HCT116 (cell line): ENCODE measurements at regions not wholly inside any gene's neighbourhood (a gene's known extent, or its start where the extent isn't known, plus 50 kb on each side); places are given as distances from the start of the nearest gene placed in this dataset.

Experiments
- ATAC-seq: fragments of 200-7000 bp; cut with Tn5 transposase; 2 replicates; pipeline ENCODE4 v1.9.1; 2020; ENCODE audit warnings: mild to moderate bottlenecking, moderate library complexity
- BruUV-seq: library from RNA; stranded (reverse); fragments of 400-500 nt; replicated peaks from 2 replicates; lab custom pipeline; 2021; lab: Mats Ljungman, UMichigan
- CTCF ChIA-PET: fragments of 300-600 bp; sonication (Branson Sonifier 250); formaldehyde crosslinking; loops from one replicate; lab custom pipeline; 2021; ENCODE audit warnings: antibody characterized with exemption; lab: Charles Lee
- POLR2A ChIA-PET: fragments of 300-600, 350-600 bp; sonication (Branson Sonifier 250); formaldehyde crosslinking; loops from one replicate; lab custom pipeline; 2021; ENCODE audit warnings: antibody characterized with exemption; lab: Charles Lee
- RAD21 ChIA-PET, 2 experiments: fragments of 300-600 bp; sonication (Branson Sonifier 250); formaldehyde crosslinking; loops; one replicate each; lab custom pipeline; 2023; ENCODE audit warnings: low total read pairs in 2 of 2; ENCODE audit not compliant: uncharacterized antibody in 2 of 2, unreplicated experiment in 2 of 2, low non-redundant PET in 1 of 2; lab: Charles Lee
- DNase-seq: peaks from one replicate; pipeline ENCODE4 v3.0.0-alpha.2; 2010; ENCODE audit warnings: low read depth, low spot score
- H2AFZ ChIP-seq: fragments of 200-600 bp; shearing (Covaris generic), sonication (generic); 2 replicates; pipeline ENCODE4 v1.6.1; 2017; ENCODE audit warnings: low read depth, mixed run types, mixed read lengths, antibody characterized with exemption, low read length; ENCODE audit not compliant: poor library complexity, severe bottlenecking
- H3K27ac ChIP-seq: 2 replicates; pipeline ENCODE4 v1.5.1; 2012; ENCODE audit warnings: low read depth, low read length
- H3K27me3 ChIP-seq: fragments of 200-600 bp; sonication (generic); 2 replicates; pipeline ENCODE4 v1.6.1; 2016; ENCODE audit warnings: mixed run types, low read length, mixed read lengths; ENCODE audit not compliant: insufficient read depth
- H3K36me3 ChIP-seq, 2 experiments: fragments of 200-500 bp in 1 of 2; fragments of 200-600 bp in 1 of 2; sonication (Bioruptor generic) in 1 of 2; sonication (generic) in 1 of 2; 2 replicates each; pipeline versions ENCODE4 v1.5.1 to v1.6.1; 2014 to 2016; ENCODE audit warnings: low read length in 2 of 2, inconsistent platforms in 1 of 2, mixed read lengths in 1 of 2, mixed run types in 1 of 2; ENCODE audit not compliant: insufficient read depth in 2 of 2, control insufficient read depth in 1 of 2
- H3K4me1 ChIP-seq, 2 experiments: fragments of 200-600 bp in 1 of 2; sonication (generic) in 1 of 2; 2 replicates each; pipeline versions ENCODE4 v1.5.1 to v1.6.1; 2012 to 2017; ENCODE audit warnings: low read length in 2 of 2, inconsistent platforms in 1 of 2, mild to moderate bottlenecking in 1 of 2, mixed read lengths in 1 of 2, mixed run types in 1 of 2, moderate library complexity in 1 of 2; ENCODE audit not compliant: insufficient read depth in 2 of 2, control insufficient read depth in 1 of 2
- H3K4me2 ChIP-seq: fragments of 200-600 bp; sonication (generic); 2 replicates; pipeline ENCODE4 v1.6.1; 2017; ENCODE audit warnings: mixed run types, low read length, mixed read lengths
- H3K4me3 ChIP-seq, 2 experiments: fragments of 200-600 bp in 1 of 2; sonication (generic) in 1 of 2; replicated peaks in 1 of 2; 2 replicates each; pipeline ENCODE4 v1.5.1; 2011 to 2016; ENCODE audit warnings: low read length in 2 of 2, control low read depth in 1 of 2, low read depth in 1 of 2, mild to moderate bottlenecking in 1 of 2, mixed read lengths in 1 of 2, mixed run types in 1 of 2
- H3K79me2 ChIP-seq: fragments of 200-600 bp; sonication (generic); 2 replicates; pipeline ENCODE4 v1.6.1; 2017; ENCODE audit warnings: mild to moderate bottlenecking, mixed run types, low read length, moderate library complexity, mixed read lengths; ENCODE audit not compliant: insufficient read depth
- H3K9ac ChIP-seq: fragments of 200-600 bp; sonication (generic); 2 replicates; pipeline ENCODE4 v1.6.1; 2016; ENCODE audit warnings: low read length, mixed read lengths
- H3K9me2 ChIP-seq: fragments of 200-600 bp; sonication (generic), shearing (Covaris generic); 2 replicates; pipeline ENCODE4 v1.6.1; 2017; ENCODE audit warnings: mixed run types, mild to moderate bottlenecking, moderate library complexity; ENCODE audit not compliant: insufficient read depth
- H3K9me3 ChIP-seq, 2 experiments: fragments of 200-500 bp in 1 of 2; fragments of 200-600 bp in 1 of 2; sonication (Bioruptor generic) in 1 of 2; sonication (generic) in 1 of 2; 2 replicates each; pipeline ENCODE4 v1.6.1; 2014 to 2017; ENCODE audit warnings: low read length in 2 of 2, mixed read lengths in 2 of 2, inconsistent platforms in 1 of 2, low read depth in 1 of 2, mild to moderate bottlenecking in 1 of 2, mixed run types in 1 of 2, moderate library complexity in 1 of 2; ENCODE audit not compliant: control insufficient read depth in 1 of 2, insufficient read depth in 1 of 2
- H4K20me1 ChIP-seq: fragments of 200-600 bp; sonication (generic), shearing (Covaris generic); 2 replicates; pipeline ENCODE4 v1.6.1; 2017; ENCODE audit warnings: mixed run types, mild to moderate bottlenecking, moderate library complexity; ENCODE audit not compliant: insufficient read depth
- EZH2phosphoT487 ChIP-seq: fragments of 200-600 bp; IDR thresholded peaks from 2 replicates; pipeline ENCODE4 v1.6.1; 2018; ENCODE audit warnings: antibody characterized with exemption, borderline replicate concordance
- FOSL1 ChIP-seq: IDR thresholded peaks from 2 replicates; pipeline ENCODE4 v1.6.1; 2012; ENCODE audit warnings: low read depth
- JUND ChIP-seq: IDR thresholded peaks from 2 replicates; pipeline ENCODE4 v1.6.1; 2012
- MAX ChIP-seq: IDR thresholded peaks from 2 replicates; pipeline ENCODE4 v1.6.1; 2012
- POLR2A ChIP-seq: IDR thresholded peaks from 2 replicates; pipeline ENCODE4 v1.7.0; 2011; ENCODE audit warnings: borderline replicate concordance; ENCODE audit not compliant: insufficient read depth, insufficient read length; ENCODE audit errors: extremely low read depth
- POLR2AphosphoS5 ChIP-seq: IDR thresholded peaks from 2 replicates; pipeline ENCODE4 v1.6.1; 2011; ENCODE audit warnings: mild to moderate bottlenecking, low read depth, low read length, moderate library complexity
- RAD21 ChIP-seq: IDR thresholded peaks from 2 replicates; pipeline ENCODE4 v1.6.1; 2012; ENCODE audit warnings: low read depth, mild to moderate bottlenecking
- SIN3A ChIP-seq: IDR thresholded peaks from 2 replicates; pipeline ENCODE4 v1.6.1; 2012; ENCODE audit warnings: low read depth
- SRF ChIP-seq: IDR thresholded peaks from 2 replicates; pipeline ENCODE4 v1.6.1; 2012; ENCODE audit warnings: low read depth
- TCF7L2 ChIP-seq: IDR thresholded peaks from 2 replicates; pipeline ENCODE4 v1.7.0; 2011; ENCODE audit warnings: borderline replicate concordance, inconsistent platforms; ENCODE audit not compliant: insufficient read depth, insufficient read length; ENCODE audit errors: extremely low read depth
- YY1 ChIP-seq: IDR thresholded peaks from 2 replicates; pipeline ENCODE4 v1.6.1; 2011; ENCODE audit warnings: low read length, low read depth, moderate library complexity, mild to moderate bottlenecking; ENCODE audit not compliant: insufficient replicate concordance; ENCODE audit errors: extremely low read depth
- ZBTB33 ChIP-seq: IDR thresholded peaks from 2 replicates; pipeline ENCODE4 v1.6.1; 2011; ENCODE audit warnings: mild to moderate bottlenecking, low read length, moderate library complexity; ENCODE audit not compliant: insufficient replicate concordance; ENCODE audit errors: extremely low read depth
- ZFX ChIP-seq: fragments of 450-650 bp; IDR thresholded peaks from 2 replicates; pipeline ENCODE4 v1.6.1; 2017
- ZNF274 ChIP-seq: fragments of 200-500 bp; sonication (Bioruptor generic); IDR thresholded peaks from 2 replicates; pipeline ENCODE4 v1.6.1; 2014; ENCODE audit warnings: mild to moderate bottlenecking, low read depth, low read length, inconsistent platforms
- intact Hi-C: fragments of 100-400 bp; cut with micrococcal nuclease; formaldehyde crosslinking; loops from 2 replicates; pipeline ENCODE4 v1.10.0; 2022

DNA sequence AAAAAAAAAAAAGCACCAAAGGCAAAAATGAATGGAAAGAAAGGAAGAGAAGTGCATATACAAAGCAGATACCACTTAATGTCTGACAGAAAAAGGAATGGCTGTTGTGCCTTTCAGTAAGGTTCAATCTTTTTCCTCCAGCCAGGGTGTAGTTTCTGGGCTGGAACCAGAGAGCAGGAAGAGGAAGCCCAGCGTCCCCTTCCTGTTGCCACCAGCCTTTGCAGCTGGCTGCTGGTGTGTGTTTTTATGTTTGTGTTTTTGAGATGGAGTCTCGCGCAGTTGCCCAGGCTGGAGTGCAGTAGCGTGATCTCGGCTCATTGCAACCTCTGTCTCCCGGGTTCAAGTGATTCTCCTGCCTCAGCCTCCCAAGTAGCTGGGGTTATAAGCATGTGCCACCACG lies 64.6 kb upstream of the LTA4H start:
- TF ChIP-seq YY1 (no peak), JUND (no peak)
- TF ChIP-seq, all 23 proteins: peak for 0
- H3K79me2 ChIP-seq, result no peaks in the 10 kb centered on the region
- H3K9me3 ChIP-seq, result no peaks in the 10 kb centered on the region
- DNase-seq (no peak), ATAC-seq (no peak)
- H3K4me3 ChIP-seq, result no peak overlapping the region
- H3K9me2 ChIP-seq, result no peaks in the 10 kb centered on the region
- H3K27me3 ChIP-seq, result no peaks in the 10 kb centered on the region
- H4K20me1 ChIP-seq, result no peaks in the 10 kb centered on the region
- ChIA-PET CTCF (no interaction called here), RAD21 (no interaction called here), POLR2A (no interaction called here)
- intact Hi-C loops, result no loop called here
- no peak overlapping the region for H3K9ac ChIP-seq
- no peak overlapping the region for H3K4me2 ChIP-seq
- H2AFZ ChIP-seq, result no peak overlapping the region
- H3K27ac ChIP-seq, result no peak overlapping the region
- no peaks in the 10 kb centered on the region for H3K36me3 ChIP-seq
- H3K4me1 ChIP-seq, result no peaks in the 10 kb centered on the region
- BruUV-seq, result no TSS peak

DNA sequence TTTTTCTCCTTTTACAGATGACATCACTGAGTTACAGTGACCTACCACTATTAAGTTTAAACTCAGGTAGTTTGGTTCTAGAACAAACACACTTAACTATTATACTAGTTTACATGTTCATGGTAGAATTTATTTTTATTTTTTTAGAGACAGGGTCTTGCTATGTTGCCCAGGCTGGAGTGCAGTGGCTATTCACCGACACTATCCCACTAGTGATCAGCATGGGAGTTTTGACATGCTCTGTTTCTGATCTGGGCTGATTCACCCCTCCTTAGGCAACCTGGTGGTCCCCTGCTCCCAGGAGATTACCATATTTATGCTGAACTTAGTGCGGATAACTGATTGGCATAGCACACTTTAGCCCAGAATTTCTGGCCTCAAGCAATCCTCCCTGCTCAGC lies 66.4 kb upstream of the LTA4H start:
- no peak for ATAC-seq
- TF ChIP-seq POLR2AphosphoS5 (no peak), ZNF274 (no peak), EZH2phosphoT487 (no peak), SRF (no peak), FOSL1 (no peak), TCF7L2 (no peak), RAD21 (no peak), ZFX (no peak), POLR2A (no peak), ZBTB33 (no peak), MAX (no peak), SIN3A (no peak), JUND (no peak)
- TF ChIP-seq, all 23 proteins: peak for 0
- no peak overlapping the region for H3K4me2 ChIP-seq
- H4K20me1 ChIP-seq, result no peaks in the 10 kb centered on the region
- H2AFZ ChIP-seq, result no peak overlapping the region
- DNase-seq, result no peak
- H3K27me3 ChIP-seq, result no peaks in the 10 kb centered on the region
- intact Hi-C loops, result no loop called here
- H3K27ac ChIP-seq, result no peak overlapping the region
- H3K79me2 ChIP-seq, result no peaks in the 10 kb centered on the region
- no peaks in the 10 kb centered on the region for H3K4me1 ChIP-seq
- BruUV-seq, result no TSS peak
- H3K36me3 ChIP-seq, result no peaks in the 10 kb centered on the region
- H3K9me2 ChIP-seq, result no peaks in the 10 kb centered on the region
- ChIA-PET POLR2A (no interaction called here), RAD21 (no interaction called here), CTCF (no interaction called here)
- no peak overlapping the region for H3K4me3 ChIP-seq
- H3K9ac ChIP-seq, result no peak overlapping the region
- no peaks in the 10 kb centered on the region for H3K9me3 ChIP-seq
